DND-41 (cell line): ENCODE measurements at regions not wholly inside any gene's neighbourhood (a gene's known extent, or its start where the extent isn't known, plus 50 kb on each side); places are given as distances from the start of the nearest gene placed in this dataset.
"Not testable (repeated sequence)": the region's sequence is repeated elsewhere in the genome, so short reads cannot be mapped to it uniquely, and the experiment has no call there.

ENCODE experiments used
- EZH2 ChIP-seq: IDR thresholded peaks from 3 replicates; pipeline ENCODE4 v1.6.1; 2012; ENCODE audit warnings: borderline replicate concordance, low read depth, mild to moderate bottlenecking, moderate library complexity, low read length, inconsistent platforms; ENCODE audit not compliant: severe bottlenecking
- TF ChIP-seq, protein P1 (sequence below): IDR thresholded peaks from 2 replicates; pipeline ENCODE4 v1.5.1; 2012; ENCODE audit warnings: borderline replicate concordance, low read length, moderate library complexity, mild to moderate bottlenecking; ENCODE audit not compliant: poor library complexity, severe bottlenecking; ENCODE audit errors: extremely low read depth

DNA sequence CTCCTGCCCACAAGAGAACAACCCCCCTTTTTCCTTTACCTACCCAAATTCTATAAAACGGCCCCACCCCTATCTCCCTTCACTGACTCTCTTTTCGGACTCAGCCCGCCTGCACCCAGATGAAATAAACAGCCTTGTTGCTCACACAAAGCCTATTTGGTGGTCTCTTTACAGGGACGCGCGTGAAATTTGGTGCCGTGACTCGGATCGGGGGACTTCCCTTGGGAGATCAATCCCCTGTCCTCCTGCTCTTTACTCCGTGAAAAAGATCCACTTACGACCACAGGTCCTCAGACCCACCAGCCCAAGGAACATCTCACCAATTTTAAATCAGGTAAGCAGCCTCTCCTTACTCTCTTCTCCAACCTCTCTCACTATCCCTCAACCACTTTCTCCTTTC, 209.8 kb downstream of the PCDH20 start:
- TF ChIP-seq, protein P1, sequence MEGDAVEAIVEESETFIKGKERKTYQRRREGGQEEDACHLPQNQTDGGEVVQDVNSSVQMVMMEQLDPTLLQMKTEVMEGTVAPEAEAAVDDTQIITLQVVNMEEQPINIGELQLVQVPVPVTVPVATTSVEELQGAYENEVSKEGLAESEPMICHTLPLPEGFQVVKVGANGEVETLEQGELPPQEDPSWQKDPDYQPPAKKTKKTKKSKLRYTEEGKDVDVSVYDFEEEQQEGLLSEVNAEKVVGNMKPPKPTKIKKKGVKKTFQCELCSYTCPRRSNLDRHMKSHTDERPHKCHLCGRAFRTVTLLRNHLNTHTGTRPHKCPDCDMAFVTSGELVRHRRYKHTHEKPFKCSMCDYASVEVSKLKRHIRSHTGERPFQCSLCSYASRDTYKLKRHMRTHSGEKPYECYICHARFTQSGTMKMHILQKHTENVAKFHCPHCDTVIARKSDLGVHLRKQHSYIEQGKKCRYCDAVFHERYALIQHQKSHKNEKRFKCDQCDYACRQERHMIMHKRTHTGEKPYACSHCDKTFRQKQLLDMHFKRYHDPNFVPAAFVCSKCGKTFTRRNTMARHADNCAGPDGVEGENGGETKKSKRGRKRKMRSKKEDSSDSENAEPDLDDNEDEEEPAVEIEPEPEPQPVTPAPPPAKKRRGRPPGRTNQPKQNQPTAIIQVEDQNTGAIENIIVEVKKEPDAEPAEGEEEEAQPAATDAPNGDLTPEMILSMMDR = not testable (repeated sequence)
- TF ChIP-seq EZH2 = not testable (repeated sequence)
